GM23248 (cell line): ENCODE measurements at regions not wholly inside any gene's neighbourhood (a gene's known extent, or its start where the extent isn't known, plus 50 kb on each side); places are given as distances from the start of the nearest gene placed in this dataset.

ENCODE experiments used
- DNase-seq: peaks from one replicate; pipeline ENCODE4 v3.0.0-alpha.2; 2015
- H2AFZ ChIP-seq: fragments of 200-600 bp; sonication (generic); 2 replicates; pipeline ENCODE4 v1.6.1; 2016; ENCODE audit warnings: antibody characterized with exemption
- H3F3A ChIP-seq: fragments of 200-600 bp; sonication (generic); 2 replicates; pipeline ENCODE4 v1.6.1; 2016; ENCODE audit warnings: mild to moderate bottlenecking, antibody characterized with exemption, mixed run types; ENCODE audit not compliant: insufficient read depth
- H3K27ac ChIP-seq: fragments of 200-600 bp; sonication (generic); 2 replicates; pipeline ENCODE4 v1.5.1; 2016; ENCODE audit warnings: mild to moderate bottlenecking
- H3K27me3 ChIP-seq: fragments of 200-600 bp; sonication (generic); replicated peaks from 2 replicates; pipeline ENCODE4 v1.6.1; 2016; ENCODE audit warnings: mild to moderate bottlenecking; ENCODE audit not compliant: insufficient read depth
- H3K36me3 ChIP-seq: fragments of 200-600 bp; sonication (generic); 2 replicates; pipeline ENCODE4 v1.6.1; 2016; ENCODE audit warnings: low read depth, mild to moderate bottlenecking
- H3K4me1 ChIP-seq: fragments of 200-600 bp; sonication (generic); 2 replicates; pipeline ENCODE4 v1.6.1; 2016; ENCODE audit warnings: mild to moderate bottlenecking; ENCODE audit not compliant: insufficient read depth
- H3K4me2 ChIP-seq: fragments of 200-600 bp; sonication (generic); one replicate; pipeline ENCODE4 v1.6.1; 2016; ENCODE audit warnings: mild to moderate bottlenecking; ENCODE audit not compliant: unreplicated experiment
- H3K4me3 ChIP-seq: fragments of 200-600 bp; sonication (generic); 2 replicates; pipeline ENCODE4 v1.5.1; 2016; ENCODE audit warnings: mild to moderate bottlenecking
- H3K79me2 ChIP-seq: fragments of 200-600 bp; sonication (generic); 2 replicates; pipeline ENCODE4 v1.6.1; 2016; ENCODE audit warnings: mild to moderate bottlenecking; ENCODE audit not compliant: insufficient read depth
- H3K9ac ChIP-seq: fragments of 200-600 bp; sonication (generic); 2 replicates; pipeline ENCODE4 v1.6.1; 2016; ENCODE audit warnings: mild to moderate bottlenecking
- H3K9me2 ChIP-seq: fragments of 200-600 bp; sonication (generic); 2 replicates; pipeline ENCODE4 v1.6.1; 2016; ENCODE audit warnings: mixed run types, mild to moderate bottlenecking, moderate library complexity; ENCODE audit not compliant: insufficient read depth
- H3K9me3 ChIP-seq: fragments of 200-600 bp; sonication (generic); one replicate; pipeline ENCODE4 v1.6.1; 2017; ENCODE audit warnings: low read depth
- H4K20me1 ChIP-seq: fragments of 200-600 bp; sonication (generic); 2 replicates; pipeline ENCODE4 v1.6.0; 2016; ENCODE audit not compliant: insufficient read depth
- EZH2 ChIP-seq: fragments of 200-600 bp; sonication (generic); IDR thresholded peaks from 2 replicates; pipeline ENCODE4 v1.6.1; 2018; ENCODE audit warnings: antibody characterized with exemption, mild to moderate bottlenecking; ENCODE audit not compliant: insufficient read depth, poor library complexity, severe bottlenecking
- EZH2phosphoT487 ChIP-seq: fragments of 200-600 bp; sonication (generic); IDR thresholded peaks from 2 replicates; pipeline ENCODE4 v1.6.1; 2018; ENCODE audit warnings: antibody characterized with exemption, moderate library complexity, mild to moderate bottlenecking, low read depth; ENCODE audit not compliant: insufficient read depth
- WGBS, 2 experiments: methylation state at CpG; one replicate each; pipeline ENCODE4 v1.1.6; 2015 to 2017; ENCODE audit warnings: low lambda C conversion rate in 2 of 2, low coverage in 1 of 2; ENCODE audit errors: missing lambda C conversion rate in 2 of 2; 5-methylcytosine and 5-hydroxymethylcytosine counted together
- in situ Hi-C: fragments of 300-500 bp; cut with MboI; formaldehyde crosslinking; loops from 2 replicates; pipeline ENCODE4 v1.15.0; 2020

GRCh38 chr21:36260030-36260787 is 59.8 kb upstream of the MORC3 start:
- WGBS, 2 experiments, result 40 to 41% methylated on average over 10 of the region's 10 CpGs
- Histone ChIP-seq H3F3A (0 out of 2 replicates have a peak, but pooled peaks cover 5% of the 10 kb centered on the region), H3K79me2 (no peaks in the 10 kb centered on the region), H3K4me3 (peak overlapping the region; percentile 85), H3K9me2 (no peaks in the 10 kb centered on the region), H3K27ac (peak overlapping the region; percentile 62), H3K27me3 (no peaks in the 10 kb centered on the region), H3K4me2 (peak overlapping the region; percentile 93), H3K36me3 (no peaks in the 10 kb centered on the region; the same call in 1 of the 2 replicates), H3K4me1 (no peaks in the 10 kb centered on the region), H2AFZ (peak overlapping the region; percentile 98), H4K20me1 (no peaks in the 10 kb centered on the region), H3K9me3 (no peaks in the 10 kb centered on the region), H3K9ac (peak overlapping the region; percentile 78)
- in situ Hi-C loops, result no loop called here
- TF ChIP-seq EZH2 (no peak), EZH2phosphoT487 (no peak)
- DNase-seq, result peak; percentile 79

GRCh38 chr21:36260802-36261201 is 59.2 kb upstream of the MORC3 start:
- Histone ChIP-seq H2AFZ (peak overlapping the region; percentile 98), H3K27ac (no peak overlapping the region), H3K4me2 (peak overlapping the region; percentile 93), H3K79me2 (no peaks in the 10 kb centered on the region), H3K9me3 (no peaks in the 10 kb centered on the region), H3K27me3 (no peaks in the 10 kb centered on the region), H3K36me3 (no peaks in the 10 kb centered on the region; the same call in 1 of the 2 replicates), H3K4me1 (no peaks in the 10 kb centered on the region), H3K9ac (peak overlapping the region; percentile 78; the same call in 1 of the 2 replicates), H3F3A (0 out of 2 replicates have a peak, but pooled peaks cover 5% of the 10 kb centered on the region), H3K4me3 (peak overlapping the region; percentile 85), H3K9me2 (no peaks in the 10 kb centered on the region), H4K20me1 (no peaks in the 10 kb centered on the region)
- TF ChIP-seq EZH2phosphoT487 (no peak), EZH2 (no peak)
- WGBS, 2 experiments, result 95 to 98% methylated on average over 5 of the region's 5 CpGs
- no peak for DNase-seq
- in situ Hi-C loops, result no loop called here

GRCh38 chr21:36261459-36261858 is 58.5 kb upstream of the MORC3 start:
- Histone ChIP-seq H3K9me2 (no peaks in the 10 kb centered on the region), H3K4me2 (no peak overlapping the region), H3K4me1 (no peaks in the 10 kb centered on the region), H3K9me3 (no peaks in the 10 kb centered on the region), H4K20me1 (no peaks in the 10 kb centered on the region), H3K27ac (no peak overlapping the region), H2AFZ (no peak overlapping the region), H3K79me2 (no peaks in the 10 kb centered on the region), H3K27me3 (no peaks in the 10 kb centered on the region), H3K4me3 (no peak overlapping the region), H3K36me3 (no peaks in the 10 kb centered on the region), H3F3A (0 out of 2 replicates have a peak, but pooled peaks cover 5% of the 10 kb centered on the region), H3K9ac (no peak overlapping the region)
- in situ Hi-C loops, result no loop called here
- no peak for TF ChIP-seq EZH2phosphoT487
- no peak for TF ChIP-seq EZH2
- DNase-seq, result no peak
- WGBS, 2 experiments, result 80 to 82% methylated on average over 5 of the region's 5 CpGs

GRCh38 chr21:36263797-36264196 is 56.2 kb upstream of the MORC3 start:
- TF ChIP-seq EZH2 (no peak), EZH2phosphoT487 (no peak)
- no peak overlapping the region for H3K27ac ChIP-seq
- H3K4me1 ChIP-seq, result no peaks in the 10 kb centered on the region
- H3K9me3 ChIP-seq, result no peaks in the 10 kb centered on the region
- no peaks in the 10 kb centered on the region for H3K27me3 ChIP-seq
- H3K36me3 ChIP-seq, result no peaks in the 10 kb centered on the region
- no peaks in the 10 kb centered on the region for H4K20me1 ChIP-seq
- H3K79me2 ChIP-seq, result no peaks in the 10 kb centered on the region
- H3K9me2 ChIP-seq, result no peaks in the 10 kb centered on the region
- no peak overlapping the region for H2AFZ ChIP-seq
- H3F3A ChIP-seq, result 0 out of 2 replicates have a peak, but pooled peaks cover 5% of the 10 kb centered on the region
- DNase-seq, result no peak
- in situ Hi-C loops, result no loop called here
- WGBS, 2 experiments, result 79 to 82% methylated on average over 8 of the region's 8 CpGs
- H3K9ac ChIP-seq, result no peak overlapping the region
- H3K4me3 ChIP-seq, result no peak overlapping the region
- H3K4me2 ChIP-seq, result no peak overlapping the region
